IPS-18c (cell line): ENCODE measurements at regions not wholly inside any gene's neighbourhood (a gene's known extent, or its start where the extent isn't known, plus 50 kb on each side); places are given as distances from the start of the nearest gene placed in this dataset.
"Not testable (repeated sequence)": the region's sequence is repeated elsewhere in the genome, so short reads cannot be mapped to it uniquely, and the experiment has no call there.

Source experiments
- H3K4me3 ChIP-seq: 2 replicates; pipeline ENCODE4 v1.7.0; 2013; ENCODE audit warnings: low read depth, mild to moderate bottlenecking, low read length, moderate library complexity; ENCODE audit not compliant: insufficient read depth
- H3K9me3 ChIP-seq: one replicate; pipeline ENCODE4 v1.6.1; 2013; ENCODE audit warnings: mild to moderate bottlenecking, low read length, moderate library complexity; ENCODE audit not compliant: control insufficient read depth, insufficient read depth

- H3K4me3 ChIP-seq = peak overlapping the region; percentile 46; the same call in 1 of the 2 replicates
These were observed 60.6 kb downstream of the GOLGA8T start for GRCh38 chr15:30195355-30196008.

GRCh38 chr15:30196009-30196375 lies 61.1 kb downstream of the GOLGA8T start:
- H3K4me3 ChIP-seq = peak overlapping the region; percentile 46; the same call in 1 of the 2 replicates
- H3K9me3 ChIP-seq = not testable (repeated sequence)

More at GRCh38 chr15:30195355-30196008, 60.6 kb downstream of the GOLGA8T start:
- not testable (repeated sequence) for H3K9me3 ChIP-seq

- H3K4me3 ChIP-seq = not testable (repeated sequence)
These were observed 61.9 kb downstream of the GOLGA8T start for GRCh38 chr15:30196769-30197168.

GRCh38 chr15:30201517-30201916 lies 66.7 kb downstream of the GOLGA8T start:
- not testable (repeated sequence) for H3K9me3 ChIP-seq, H3K4me3 ChIP-seq

More at GRCh38 chr15:30196769-30197168, 61.9 kb downstream of the GOLGA8T start:
- H3K9me3 ChIP-seq = not testable (repeated sequence)

- not testable (repeated sequence) for H3K4me3 ChIP-seq, H3K9me3 ChIP-seq
These were observed 78.9 kb downstream of the GOLGA8T start for GRCh38 chr15:30213733-30214132.

GRCh38 chr15:30221803-30222202 lies 87.0 kb downstream of the GOLGA8T start:
- not testable (repeated sequence) for H3K4me3 ChIP-seq

GRCh38 chr15:30222798-30223591 lies 88.1 kb downstream of the GOLGA8T start:
- not testable (repeated sequence) for H3K4me3 ChIP-seq

More at GRCh38 chr15:30221803-30222202, 87.0 kb downstream of the GOLGA8T start:
- H3K9me3 ChIP-seq = not testable (repeated sequence)

GRCh38 chr15:30225233-30225891 lies 90.5 kb downstream of the GOLGA8T start:
- H3K4me3 ChIP-seq, H3K9me3 ChIP-seq: not testable (repeated sequence)

More at GRCh38 chr15:30222798-30223591, 88.1 kb downstream of the GOLGA8T start:
- H3K9me3 ChIP-seq = not testable (repeated sequence)

- not testable (repeated sequence) for H3K9me3 ChIP-seq, H3K4me3 ChIP-seq
These were observed 126.7 kb downstream of the GOLGA8T start for GRCh38 chr15:30261432-30262141.

GRCh38 chr15:30262142-30262460 lies 127.2 kb downstream of the GOLGA8T start:
- not testable (repeated sequence) for H3K9me3 ChIP-seq, H3K4me3 ChIP-seq

- H3K9me3 ChIP-seq = not testable (repeated sequence)
These were observed 129.1 kb downstream of the GOLGA8T start for GRCh38 chr15:30264000-30264399.

GRCh38 chr15:30295150-30295844 lies 98.0 kb downstream of the CHRFAM7A start:
- not testable (repeated sequence) for H3K4me3 ChIP-seq, H3K9me3 ChIP-seq

More at GRCh38 chr15:30264000-30264399, 129.1 kb downstream of the GOLGA8T start:
- H3K4me3 ChIP-seq = not testable (repeated sequence)

- H3K4me3 ChIP-seq, H3K9me3 ChIP-seq: not testable (repeated sequence)
These were observed 89.4 kb downstream of the CHRFAM7A start for GRCh38 chr15:30303968-30304367.
